B cell (primary cell): ENCODE measurements at regions not wholly inside any gene's neighbourhood (a gene's known extent, or its start where the extent isn't known, plus 50 kb on each side); places are given as distances from the start of the nearest gene placed in this dataset.

ENCODE experiments used
- ATAC-seq: fragments of 200-7000 bp; cut with Tn5 transposase; one replicate; pipeline ENCODE4 v1.10.0; 2021; ENCODE audit warnings: low read depth, mild to moderate bottlenecking, moderate number of reproducible peaks, moderate library complexity
- CTCF ChIA-PET: fragments of 350-600 bp; sonication (Branson Sonifier 250); formaldehyde crosslinking; loops from one replicate; lab custom pipeline; 2021; ENCODE audit warnings: antibody characterized with exemption, inconsistent platforms; lab: Charles Lee
- POLR2A ChIA-PET: fragments of 350-600 bp; sonication (Branson Sonifier 250); formaldehyde crosslinking; loops from one replicate; lab custom pipeline; 2021; ENCODE audit warnings: antibody characterized with exemption; lab: Charles Lee
- DNase-seq: peaks from one replicate; pipeline ENCODE4 v3.0.0; 2013
- H2AFZ ChIP-seq: 2 replicates; pipeline ENCODE4 v1.6.1; 2012; ENCODE audit warnings: mild to moderate bottlenecking, low read depth, low read length; ENCODE audit not compliant: insufficient read depth, poor library complexity, severe bottlenecking
- H3K27ac ChIP-seq, 2 donors: 1 replicate in 1 of 2; 2 replicates in 1 of 2; pipeline ENCODE4 v1.5.1; 2012 to 2013; ENCODE audit warnings: low read length in 2 of 2, mild to moderate bottlenecking in 2 of 2, moderate library complexity in 1 of 2
- H3K27me3 ChIP-seq, 4 experiments: fragments of 200-600 bp in 1 of 4; sonication (generic) in 1 of 4; replicated peaks in 1 of 4; 1 replicate in 2 of 4; 2 replicates in 2 of 4; pipeline versions ENCODE4 v1.6.1 to v1.7.0; 2013 to 2016; ENCODE audit warnings: low read length in 3 of 4, mild to moderate bottlenecking in 2 of 4, mixed read lengths in 1 of 4, moderate library complexity in 1 of 4; ENCODE audit not compliant: insufficient read depth in 4 of 4, control insufficient read depth in 3 of 4; ENCODE audit errors: control extremely low read depth in 1 of 4
- H3K36me3 ChIP-seq, 2 experiments: replicated peaks in 1 of 2; 1 replicate in 1 of 2; 2 replicates in 1 of 2; pipeline versions ENCODE4 v1.6.1 to v1.7.1; 2013; ENCODE audit warnings: low read length in 1 of 2; ENCODE audit not compliant: insufficient read depth in 2 of 2, control insufficient read depth in 1 of 2; ENCODE audit errors: control extremely low read depth in 1 of 2, extremely low read depth in 1 of 2
- H3K4me1 ChIP-seq, 2 donors: fragments of 200-600 bp in 1 of 2; sonication (generic) in 1 of 2; 1 replicate in 1 of 2; 2 replicates in 1 of 2; pipeline versions ENCODE4 v1.5.1 to v1.6.1; 2013 to 2017; ENCODE audit warnings: low read length in 2 of 2; ENCODE audit not compliant: control insufficient read depth in 2 of 2, insufficient read depth in 2 of 2
- H3K4me2 ChIP-seq: replicated peaks from 2 replicates; pipeline ENCODE3; 2012; ENCODE audit warnings: mild to moderate bottlenecking, low read depth, low read length; ENCODE audit not compliant: poor library complexity, severe bottlenecking
- H3K4me3 ChIP-seq, 5 experiments: fragments of 200-600 bp in 1 of 5; sonication (generic) in 1 of 5; 1 replicate in 3 of 5; 2 replicates in 2 of 5; pipeline versions ENCODE4 v1.5.1 to v1.7.0; 2011 to 2016; ENCODE audit warnings: low read length in 4 of 5, mild to moderate bottlenecking in 4 of 5, low read depth in 2 of 5, control low read depth in 1 of 5, moderate library complexity in 1 of 5; ENCODE audit not compliant: insufficient read depth in 1 of 5; ENCODE audit errors: control extremely low read depth in 1 of 5, extremely low read depth in 1 of 5
- H3K79me2 ChIP-seq: fragments of 200-600 bp; sonication (generic); one replicate; pipeline ENCODE4 v1.6.0; 2016; ENCODE audit warnings: low read length; ENCODE audit not compliant: control insufficient read depth, insufficient read depth
- H3K9ac ChIP-seq: fragments of 200-600 bp; sonication (generic); 2 replicates; pipeline ENCODE4 v1.6.1; 2017; ENCODE audit warnings: mild to moderate bottlenecking, low read length, moderate library complexity
- H3K9me3 ChIP-seq, 3 donors: one replicate each; pipeline versions ENCODE4 v1.6.1 to v1.7.1; 2013; ENCODE audit warnings: low read length in 2 of 3; ENCODE audit not compliant: control insufficient read depth in 2 of 3, insufficient read depth in 1 of 3; ENCODE audit errors: control extremely low read depth in 1 of 3
- H4K20me1 ChIP-seq: 2 replicates; pipeline ENCODE4 v1.6.0; 2012; ENCODE audit warnings: mild to moderate bottlenecking, low read length; ENCODE audit not compliant: insufficient read depth, control insufficient read depth, poor library complexity, severe bottlenecking
- H3K27ac Mint-ChIP-seq: one replicate; pipeline ENCODE4 v1.8.0; 2021; ENCODE audit warnings: mixed read lengths
- H3K27me3 Mint-ChIP-seq: one replicate; pipeline ENCODE4 v1.8.0; 2021; ENCODE audit warnings: mixed read lengths
- H3K4me1 Mint-ChIP-seq: one replicate; pipeline ENCODE4 v1.8.0; 2021; ENCODE audit warnings: mixed read lengths
- H3K4me3 Mint-ChIP-seq: one replicate; pipeline ENCODE4 v1.8.0; 2021; ENCODE audit warnings: mixed read lengths
- H3K9me3 Mint-ChIP-seq: one replicate; pipeline ENCODE4 v1.8.0; 2022; ENCODE audit warnings: mixed read lengths; ENCODE audit not compliant: insufficient read depth
- EZH2 ChIP-seq: IDR thresholded peaks from 2 replicates; pipeline ENCODE4 v1.6.1; 2012; ENCODE audit warnings: borderline replicate concordance, low read depth, mild to moderate bottlenecking, moderate library complexity, low read length; ENCODE audit not compliant: insufficient read depth, poor library complexity, severe bottlenecking
- WGBS: methylation state at CpG from one replicate; pipeline ENCODE4 v1.1.5; 2013; ENCODE audit warnings: missing lambda C conversion rate; ENCODE audit not compliant: insufficient coverage; 5-methylcytosine and 5-hydroxymethylcytosine counted together
- intact Hi-C: fragments of 100-400 bp; cut with micrococcal nuclease; formaldehyde crosslinking; loops from one replicate; pipeline ENCODE4 v1.10.0; 2022
- TF ChIP-seq, protein P1 (sequence below): fragments of 200-600 bp; IDR thresholded peaks from one replicate; pipeline ENCODE4 v1.8.0; 2022; ENCODE audit warnings: antibody characterized with exemption, mild to moderate bottlenecking

DNA sequence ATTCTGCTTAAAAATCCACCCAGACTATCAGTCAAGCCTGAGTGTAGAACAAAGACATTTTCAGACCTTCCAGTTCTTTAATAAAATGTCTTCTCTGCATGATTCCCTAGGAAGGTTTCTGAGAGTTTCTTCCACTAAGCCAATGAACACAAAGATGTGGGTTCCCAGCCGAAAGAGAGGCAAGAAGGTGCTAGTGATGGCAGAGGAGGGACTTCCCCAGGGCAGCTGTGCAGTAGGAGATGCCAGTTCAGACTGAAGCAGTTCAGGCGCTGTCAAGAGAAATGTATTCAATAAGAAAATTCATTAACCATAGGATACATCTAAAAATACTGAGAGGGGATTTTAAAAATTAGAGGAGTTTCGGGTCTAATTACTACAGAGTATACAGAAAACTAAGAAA, 83.3 kb downstream of the RND3 start:
- H3K9me3 Mint-ChIP-seq, result no peaks in the 10 kb centered on the region
- Histone ChIP-seq H3K36me3 (no peaks in the 10 kb centered on the region), H3K4me3 (no peak overlapping the region), H3K4me1 (no peaks in the 10 kb centered on the region), H4K20me1 (no peaks in the 10 kb centered on the region), H2AFZ (no peak overlapping the region), H3K79me2 (no peaks in the 10 kb centered on the region), H3K4me2 (no peak overlapping the region), H3K9me3 (no peaks in the 10 kb centered on the region), H3K9ac (no peak overlapping the region), H3K27me3 (no peaks in the 10 kb centered on the region), H3K27ac (no peak overlapping the region)
- ChIA-PET POLR2A (no interaction called here), CTCF (no interaction called here)
- DNase-seq, result no peak
- TF ChIP-seq EZH2, result no peak
- TF ChIP-seq, protein P1, sequence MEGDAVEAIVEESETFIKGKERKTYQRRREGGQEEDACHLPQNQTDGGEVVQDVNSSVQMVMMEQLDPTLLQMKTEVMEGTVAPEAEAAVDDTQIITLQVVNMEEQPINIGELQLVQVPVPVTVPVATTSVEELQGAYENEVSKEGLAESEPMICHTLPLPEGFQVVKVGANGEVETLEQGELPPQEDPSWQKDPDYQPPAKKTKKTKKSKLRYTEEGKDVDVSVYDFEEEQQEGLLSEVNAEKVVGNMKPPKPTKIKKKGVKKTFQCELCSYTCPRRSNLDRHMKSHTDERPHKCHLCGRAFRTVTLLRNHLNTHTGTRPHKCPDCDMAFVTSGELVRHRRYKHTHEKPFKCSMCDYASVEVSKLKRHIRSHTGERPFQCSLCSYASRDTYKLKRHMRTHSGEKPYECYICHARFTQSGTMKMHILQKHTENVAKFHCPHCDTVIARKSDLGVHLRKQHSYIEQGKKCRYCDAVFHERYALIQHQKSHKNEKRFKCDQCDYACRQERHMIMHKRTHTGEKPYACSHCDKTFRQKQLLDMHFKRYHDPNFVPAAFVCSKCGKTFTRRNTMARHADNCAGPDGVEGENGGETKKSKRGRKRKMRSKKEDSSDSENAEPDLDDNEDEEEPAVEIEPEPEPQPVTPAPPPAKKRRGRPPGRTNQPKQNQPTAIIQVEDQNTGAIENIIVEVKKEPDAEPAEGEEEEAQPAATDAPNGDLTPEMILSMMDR, result no peak
- no peak for ATAC-seq
- intact Hi-C loops, result no loop called here
- WGBS, result no CpG with 5 or more reads among the region's 3 CpGs
- no peaks in the 10 kb centered on the region for H3K4me1 Mint-ChIP-seq
- H3K27me3 Mint-ChIP-seq, result no peaks in the 10 kb centered on the region
- H3K4me3 Mint-ChIP-seq, result no peak overlapping the region
- no peak overlapping the region for H3K27ac Mint-ChIP-seq

DNA sequence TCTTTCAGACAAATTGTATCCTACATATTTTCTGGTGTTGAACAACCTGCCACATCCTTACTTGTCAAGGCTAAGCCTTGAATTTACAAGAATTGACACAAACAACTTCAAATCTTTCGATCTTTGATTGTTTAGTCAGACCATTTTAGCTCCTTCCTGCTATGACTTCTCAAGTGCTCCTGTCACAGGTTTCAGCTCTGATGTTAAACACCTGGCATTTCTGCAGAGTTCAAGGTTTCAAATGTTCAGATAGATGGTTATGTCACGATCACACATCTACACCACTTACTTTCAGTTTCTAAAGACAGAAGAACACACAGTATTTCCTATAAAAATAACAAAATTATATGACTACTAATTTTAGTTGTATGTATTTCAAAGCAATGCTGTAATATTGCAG, 84.0 kb downstream of the RND3 start:
- Histone ChIP-seq H3K4me1 (no peaks in the 10 kb centered on the region), H3K27me3 (no peaks in the 10 kb centered on the region), H3K79me2 (no peaks in the 10 kb centered on the region), H3K36me3 (no peaks in the 10 kb centered on the region), H3K9me3 (no peaks in the 10 kb centered on the region), H3K27ac (no peak overlapping the region), H3K4me3 (no peak overlapping the region), H2AFZ (no peak overlapping the region), H3K4me2 (no peak overlapping the region), H4K20me1 (no peaks in the 10 kb centered on the region), H3K9ac (no peak overlapping the region)
- Mint-ChIP-seq H3K4me1 (no peaks in the 10 kb centered on the region), H3K27me3 (no peaks in the 10 kb centered on the region), H3K4me3 (no peak overlapping the region), H3K9me3 (no peaks in the 10 kb centered on the region), H3K27ac (no peak overlapping the region)
- 80% methylated on average over 1 of the region's 2 CpGs for WGBS
- POLR2A ChIA-PET, result no interaction called here
- no peak for DNase-seq
- intact Hi-C loops, result no loop called here
- ATAC-seq, result no peak
- CTCF ChIA-PET, result no interaction called here
- TF ChIP-seq, protein P1, result no peak
- no peak for TF ChIP-seq EZH2
